Sigmoid colon (tissue), 6 donors: ENCODE measurements at regions not wholly inside any gene's neighbourhood (a gene's known extent, or its start where the extent isn't known, plus 50 kb on each side); places are given as distances from the start of the nearest gene placed in this dataset.

Source experiments
- DNase-seq: peaks from one replicate; pipeline ENCODE4 v3.0.0-alpha.2; 2019
- H3K27ac ChIP-seq, 4 donors: fragments of 200-600 bp; sonication (generic); one replicate each; pipeline ENCODE4 v1.5.1; 2016 to 2019; ENCODE audit warnings: mild to moderate bottlenecking in 1 of 4
- H3K27me3 ChIP-seq, 3 donors: fragments of 200-600 bp; sonication (generic); one replicate each; pipeline ENCODE4 v1.5.1; 2019; ENCODE audit warnings: mild to moderate bottlenecking in 1 of 3
- H3K36me3 ChIP-seq, 4 donors: fragments of 200-600 bp; sonication (generic); one replicate each; pipeline ENCODE4 v1.5.1; 2016 to 2019
- H3K4me1 ChIP-seq, 4 donors: fragments of 200-600 bp; sonication (generic); one replicate each; pipeline ENCODE4 v1.5.1; 2017 to 2019
- H3K4me3 ChIP-seq, 4 donors: fragments of 200-600 bp; sonication (generic); one replicate each; pipeline ENCODE4 v1.5.1; 2017 to 2019; ENCODE audit warnings: mild to moderate bottlenecking in 2 of 4, moderate library complexity in 1 of 4
- H3K9me3 ChIP-seq, 4 donors: fragments of 200-600 bp in 3 of 4; sonication (generic) in 3 of 4; one replicate each; pipeline versions ENCODE4 v1.5.1 to v1.6.1; 2013 to 2019
- CTCF ChIP-seq, 4 experiments: fragments of 450-650 bp in 3 of 4; fragments of 200-600 bp in 1 of 4; IDR thresholded peaks; one replicate each; pipeline ENCODE4 v1.5.1; 2016 to 2019; ENCODE audit warnings: antibody characterized with exemption in 4 of 4, mild to moderate bottlenecking in 3 of 4, moderate library complexity in 2 of 4
- EP300 ChIP-seq, 4 donors: sonication (generic); formaldehyde crosslinking; IDR thresholded peaks; one replicate each; pipeline ENCODE4 v1.6.1; 2017; ENCODE audit warnings: antibody characterized with exemption in 4 of 4
- POLR2A ChIP-seq, 2 donors: fragments of 450-650 bp; IDR thresholded peaks; one replicate each; pipeline ENCODE4 v1.6.1; 2016; ENCODE audit warnings: antibody characterized with exemption in 2 of 2, mild to moderate bottlenecking in 2 of 2, moderate library complexity in 2 of 2
- POLR2AphosphoS5 ChIP-seq, 4 donors: sonication (generic); formaldehyde crosslinking; IDR thresholded peaks; one replicate each; pipeline ENCODE4 v1.6.1; 2017; ENCODE audit warnings: antibody characterized with exemption in 4 of 4
- WGBS, 2 donors: extraction: QIAGEN DNeasy Blood & Tissue Kit; methylation state at CpG; one replicate each; pipeline ENCODE4 v1.1.7; 2013; 5-methylcytosine and 5-hydroxymethylcytosine counted together
- intact Hi-C: fragments of 100-400 bp; cut with DNase I; formaldehyde crosslinking; loops from one replicate; pipeline ENCODE4 v1.15.1; 2023
- donor health status: healthy with polysubstance abuse.
- donor health status: healthy.

DNA sequence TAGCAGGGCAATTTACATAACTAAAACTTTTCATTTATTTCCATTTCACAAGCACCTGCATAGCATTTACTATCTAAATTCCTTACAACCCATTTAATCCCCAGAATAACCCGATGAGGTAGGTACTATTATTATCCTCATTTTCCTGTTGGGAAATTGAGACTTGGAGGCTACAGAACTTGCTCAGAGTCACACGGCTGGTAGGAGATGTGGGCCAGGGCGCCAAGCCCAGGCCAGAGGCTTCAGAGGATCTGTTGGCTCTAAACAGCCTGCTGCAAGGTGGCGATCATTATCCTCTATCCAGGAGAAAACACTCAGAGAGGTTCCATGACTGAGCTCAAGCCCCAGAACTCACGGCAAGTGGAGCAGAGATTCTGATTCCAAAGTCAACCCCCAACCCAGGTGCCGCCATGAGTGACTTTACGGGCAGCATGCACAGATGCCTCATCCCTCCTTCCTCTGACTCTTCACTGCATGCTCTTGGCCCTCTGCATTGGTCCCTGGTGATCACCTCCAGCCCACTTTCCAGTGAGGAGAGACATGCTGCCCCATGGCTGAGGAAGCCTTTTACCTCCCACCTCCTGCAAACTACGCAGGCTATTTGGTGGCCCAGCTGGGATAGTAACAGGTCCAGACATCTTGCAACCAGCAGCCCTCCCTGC lies 168.4 kb upstream of the FSTL4 start:
- TF ChIP-seq POLR2AphosphoS5 (IDR thresholded peaks at IDR 0.05) (no peak), POLR2A (IDR thresholded peaks at IDR 0.05) (no peak), EP300 (IDR thresholded peaks at IDR 0.05) (no peak), CTCF (IDR thresholded peaks at IDR 0.05) (no peak)

GRCh38 chr5:133779828-133780475 lies 167.6 kb upstream of the FSTL4 start:
- Histone ChIP-seq H3K36me3 (no peaks in the 10 kb centered on the region), H3K4me3 (no peak overlapping the region), H3K27ac (no peak overlapping the region), H3K9me3 (no peaks in the 10 kb centered on the region), H3K4me1 (no peaks in the 10 kb centered on the region), H3K27me3 (no peaks in the 10 kb centered on the region)
- TF ChIP-seq EP300 (IDR thresholded peaks at IDR 0.05), result no peak
- no peak for TF ChIP-seq POLR2A (IDR thresholded peaks at IDR 0.05)
- no peak for TF ChIP-seq CTCF (IDR thresholded peaks at IDR 0.05)
- no peak for TF ChIP-seq POLR2AphosphoS5 (IDR thresholded peaks at IDR 0.05)
- no peak for DNase-seq
- WGBS, 2 donors, result 81% methylated on average over 8 of the region's 8 CpGs
- intact Hi-C loops, result no loop called here

More for the DNA sequence above, 168.4 kb upstream of the FSTL4 start:
- Histone ChIP-seq H3K27ac (no peak overlapping the region), H3K4me3 (no peak overlapping the region), H3K36me3 (no peaks in the 10 kb centered on the region), H3K4me1 (no peaks in the 10 kb centered on the region), H3K27me3 (no peaks in the 10 kb centered on the region), H3K9me3 (no peaks in the 10 kb centered on the region)
- DNase-seq, result no peak
- intact Hi-C loops, result no loop called here
- 91 to 96% methylated on average over 8 of the region's 8 CpGs for WGBS, 2 donors

DNA sequence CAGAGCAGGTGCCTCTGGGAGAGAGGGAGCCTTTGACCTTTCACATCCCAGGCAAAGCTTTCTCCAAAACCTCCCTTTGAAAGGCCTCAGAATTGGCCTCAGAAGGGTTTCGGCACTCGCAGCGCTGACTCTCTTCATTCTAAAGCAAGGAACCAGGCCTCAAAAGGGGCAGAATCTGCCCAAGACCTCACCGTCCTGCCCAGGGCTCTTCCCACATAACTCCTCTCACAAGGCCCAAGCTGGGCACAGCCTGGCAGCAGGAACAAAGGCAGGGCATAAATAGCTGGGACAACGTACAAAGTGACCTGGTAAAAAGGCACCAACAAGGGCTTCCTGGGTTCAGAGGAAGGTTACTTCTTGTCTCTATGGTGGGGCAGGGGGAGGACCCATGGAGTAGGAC lies 166.3 kb upstream of the FSTL4 start:
- no peak overlapping the region for H3K4me3 ChIP-seq
- H3K9me3 ChIP-seq, result no peaks in the 10 kb centered on the region
- no peaks in the 10 kb centered on the region for H3K27me3 ChIP-seq
- TF ChIP-seq POLR2A (IDR thresholded peaks at IDR 0.05) (no peak), CTCF (IDR thresholded peaks at IDR 0.05) (no peak), EP300 (IDR thresholded peaks at IDR 0.05) (no peak), POLR2AphosphoS5 (IDR thresholded peaks at IDR 0.05) (no peak)
- no peaks in the 10 kb centered on the region for H3K4me1 ChIP-seq
- DNase-seq, result no peak
- no peaks in the 10 kb centered on the region for H3K36me3 ChIP-seq
- no peak overlapping the region for H3K27ac ChIP-seq
- 77 to 84% methylated on average over 5 of the region's 5 CpGs for WGBS, 2 donors
- intact Hi-C loops, result no loop called here

GRCh38 chr5:133777951-133778350 lies 165.6 kb upstream of the FSTL4 start:
- intact Hi-C loops, result no loop called here
- DNase-seq, result no peak
- 49 to 60% methylated on average over 3 of the region's 3 CpGs for WGBS, 2 donors

More at GRCh38 chr5:133777951-133778350, 165.6 kb upstream of the FSTL4 start:
- no peak overlapping the region for H3K27ac ChIP-seq
- H3K36me3 ChIP-seq, result no peaks in the 10 kb centered on the region
- no peaks in the 10 kb centered on the region for H3K27me3 ChIP-seq
- TF ChIP-seq CTCF (IDR thresholded peaks at IDR 0.05) (no peak), EP300 (IDR thresholded peaks at IDR 0.05) (no peak), POLR2AphosphoS5 (IDR thresholded peaks at IDR 0.05) (no peak), POLR2A (IDR thresholded peaks at IDR 0.05) (no peak)
- H3K4me3 ChIP-seq, result no peak overlapping the region
- no peaks in the 10 kb centered on the region for H3K4me1 ChIP-seq
- no peaks in the 10 kb centered on the region for H3K9me3 ChIP-seq
